Astrocyte of the spinal cord (primary cell): ENCODE measurements at regions not wholly inside any gene's neighbourhood (a gene's known extent, or its start where the extent isn't known, plus 50 kb on each side); places are given as distances from the start of the nearest gene placed in this dataset.

Experiments used
- DNase-seq: peaks from one replicate; pipeline ENCODE4 v3.0.0; 2011; ENCODE audit warnings: low read depth, low spot score
- H3K4me3 ChIP-seq: 2 replicates; pipeline ENCODE4 v1.5.1; 2011; ENCODE audit warnings: low read depth, mild to moderate bottlenecking, low read length, moderate library complexity
- CTCF ChIP-seq: IDR thresholded peaks from 2 replicates; pipeline ENCODE4 v1.5.1; 2012; ENCODE audit warnings: low read depth, mild to moderate bottlenecking, low read length, inconsistent platforms
- in situ Hi-C: cut with HindIII; loops from 2 replicates; pipeline ENCODE4 v1.10.0; 2017; ENCODE audit warnings: low sequenced_read_pairs

- in situ Hi-C loops = no loop called here
- DNase-seq = no peak
Observed at GRCh38 chr16:48487287-48487686, 102.1 kb upstream of the SIAH1 start.

GRCh38 chr16:48481772-48482171, 96.6 kb upstream of the SIAH1 start:
- no peak for DNase-seq
- no peak overlapping the region for H3K4me3 ChIP-seq
- in situ Hi-C loops = no loop called here
- no peak for TF ChIP-seq CTCF

More at GRCh38 chr16:48487287-48487686, 102.1 kb upstream of the SIAH1 start:
- TF ChIP-seq CTCF = no peak
- no peak overlapping the region for H3K4me3 ChIP-seq

GRCh38 chr16:48481211-48481610, 96.0 kb upstream of the SIAH1 start:
- in situ Hi-C loops = no loop called here
- TF ChIP-seq CTCF = no peak
- H3K4me3 ChIP-seq = no peak overlapping the region
- DNase-seq = no peak

GRCh38 chr16:48479955-48480354, 94.7 kb upstream of the SIAH1 start:
- no peak for DNase-seq
- no peak for TF ChIP-seq CTCF
- in situ Hi-C loops = no loop called here
- H3K4me3 ChIP-seq = no peak overlapping the region

- in situ Hi-C loops = no loop called here
- no peak overlapping the region for H3K4me3 ChIP-seq
- no peak for TF ChIP-seq CTCF
- no peak for DNase-seq
Observed at GRCh38 chr16:48479329-48479728, 94.1 kb upstream of the SIAH1 start.

- no peak overlapping the region for H3K4me3 ChIP-seq
- TF ChIP-seq CTCF = no peak
- in situ Hi-C loops = no loop called here
- DNase-seq = no peak
Observed at GRCh38 chr16:48478393-48478792, 93.2 kb upstream of the SIAH1 start.

GRCh38 chr16:48471435-48471834, 86.2 kb upstream of the SIAH1 start:
- no peak for TF ChIP-seq CTCF
- in situ Hi-C loops = no loop called here
- DNase-seq = no peak
- H3K4me3 ChIP-seq = no peak overlapping the region
